ENCODE measurements at regions not wholly inside any gene's neighbourhood (a gene's known extent, or its start where the extent isn't known, plus 50 kb on each side); places are given as distances from the start of the nearest gene placed in this dataset.
"Not testable (repeated sequence)": the region's sequence is repeated elsewhere in the genome, so short reads cannot be mapped to it uniquely, and the experiment has no call there.

GRCh38 chrY:6685783-6686389 is 224.6 kb upstream of the TBL1Y start:
- not testable (repeated sequence) for DNase-seq (ENCODE audit: low spot score)

GRCh38 chrY:6701558-6702161 is 208.8 kb upstream of the TBL1Y start:
- not testable (repeated sequence) for DNase-seq (ENCODE audit: low spot score)

GRCh38 chrY:6721443-6721842 is 189.1 kb upstream of the TBL1Y start:
- DNase-seq (ENCODE audit: low spot score): not testable (repeated sequence)

GRCh38 chrY:6747210-6747609 is 163.3 kb upstream of the TBL1Y start:
- DNase-seq (ENCODE audit: low spot score): not testable (repeated sequence)

GRCh38 chrY:6782334-6782733 is 128.2 kb upstream of the TBL1Y start:
- DNase-seq (ENCODE audit: low spot score): no peak

- DNase-seq (ENCODE audit: low spot score): no peak
These were observed 123.5 kb upstream of the TBL1Y start for GRCh38 chrY:6786960-6787359.

GRCh38 chrY:6811633-6812032 is 98.9 kb upstream of the TBL1Y start:
- DNase-seq (ENCODE audit: low spot score): peak; percentile 3

Measured in Ammon's horn (tissue), 1 donor.